ENCODE measurements at regions not wholly inside any gene's neighbourhood (a gene's known extent, or its start where the extent isn't known, plus 50 kb on each side); places are given as distances from the start of the nearest gene placed in this dataset.
"Not testable (repeated sequence)": the region's sequence is repeated elsewhere in the genome, so short reads cannot be mapped to it uniquely, and the experiment has no call there.

DNA sequence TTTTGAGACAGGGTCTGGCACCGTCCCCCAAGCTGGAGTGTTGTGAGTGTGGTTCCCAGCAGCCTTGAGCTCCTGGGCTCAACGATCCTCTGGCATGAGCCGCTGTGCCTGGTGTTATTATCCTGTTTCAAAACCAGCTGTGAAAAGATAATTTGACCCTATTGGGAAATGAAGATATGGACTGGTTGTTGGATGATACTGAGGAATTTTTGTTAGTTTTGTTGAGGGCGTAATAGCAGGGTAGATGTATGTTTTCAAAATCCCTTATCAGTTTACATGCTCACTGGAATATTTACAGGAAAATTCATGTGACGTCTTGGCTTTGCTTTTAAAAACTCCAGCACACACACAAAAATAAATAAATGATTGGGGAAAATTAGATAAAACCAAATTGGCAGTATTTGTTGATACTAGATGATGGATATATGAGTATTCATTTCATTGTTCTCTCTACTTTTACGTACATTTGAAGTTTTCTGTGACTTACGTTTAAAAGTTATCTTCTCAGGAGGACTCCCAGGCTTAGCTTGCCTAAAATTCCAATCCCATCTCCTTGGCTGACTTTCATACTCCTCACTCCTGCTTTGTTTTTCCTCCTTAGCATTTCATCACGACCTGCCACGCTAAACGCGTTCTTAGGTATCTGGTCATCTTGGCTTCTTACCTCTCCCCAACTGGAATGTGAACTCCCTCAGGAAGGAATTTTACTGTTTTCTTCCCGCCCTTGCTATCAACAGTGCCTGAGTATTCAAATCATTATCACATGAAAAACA lies 56.8 kb upstream of the TFRC start:
- Histone ChIP-seq H3K4me3 (ENCODE audit: low read length) (no peak overlapping the region), H3K36me3 (ENCODE audit: control insufficient read depth, insufficient read depth, low read length) (no peaks in the 10 kb centered on the region), H3K27ac (ENCODE audit: low read depth, low read length) (no peak overlapping the region), H3K4me1 (ENCODE audit: control insufficient read depth, insufficient read depth, low read length) (no peaks in the 10 kb centered on the region), H3K9me3 (ENCODE audit: control insufficient read depth, low read length) (no peaks in the 10 kb centered on the region), H3K27me3 (ENCODE audit: control insufficient read depth, insufficient read depth, low read length, poor library complexity, severe bottlenecking) (no peaks in the 10 kb centered on the region), H3K9ac (ENCODE audit: extremely low read depth, low read length, poor library complexity, severe bottlenecking) (no peak overlapping the region)
- H3K27me3 Mint-ChIP-seq (ENCODE audit: insufficient read depth) = peaks cover 9% of the 10 kb centered on the region
- no peak for DNase-seq
- H3K36me3 Mint-ChIP-seq (ENCODE audit: low read depth) = no peaks in the 10 kb centered on the region
- no peak overlapping the region for H3K4me3 Mint-ChIP-seq
- TF ChIP-seq, protein P1, sequence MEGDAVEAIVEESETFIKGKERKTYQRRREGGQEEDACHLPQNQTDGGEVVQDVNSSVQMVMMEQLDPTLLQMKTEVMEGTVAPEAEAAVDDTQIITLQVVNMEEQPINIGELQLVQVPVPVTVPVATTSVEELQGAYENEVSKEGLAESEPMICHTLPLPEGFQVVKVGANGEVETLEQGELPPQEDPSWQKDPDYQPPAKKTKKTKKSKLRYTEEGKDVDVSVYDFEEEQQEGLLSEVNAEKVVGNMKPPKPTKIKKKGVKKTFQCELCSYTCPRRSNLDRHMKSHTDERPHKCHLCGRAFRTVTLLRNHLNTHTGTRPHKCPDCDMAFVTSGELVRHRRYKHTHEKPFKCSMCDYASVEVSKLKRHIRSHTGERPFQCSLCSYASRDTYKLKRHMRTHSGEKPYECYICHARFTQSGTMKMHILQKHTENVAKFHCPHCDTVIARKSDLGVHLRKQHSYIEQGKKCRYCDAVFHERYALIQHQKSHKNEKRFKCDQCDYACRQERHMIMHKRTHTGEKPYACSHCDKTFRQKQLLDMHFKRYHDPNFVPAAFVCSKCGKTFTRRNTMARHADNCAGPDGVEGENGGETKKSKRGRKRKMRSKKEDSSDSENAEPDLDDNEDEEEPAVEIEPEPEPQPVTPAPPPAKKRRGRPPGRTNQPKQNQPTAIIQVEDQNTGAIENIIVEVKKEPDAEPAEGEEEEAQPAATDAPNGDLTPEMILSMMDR (conservative IDR thresholded peaks at IDR 0.05) = no peak
- no peaks in the 10 kb centered on the region for H3K9me3 Mint-ChIP-seq
- 82 to 83% methylated on average over 11 of the region's 12 CpGs for WGBS, 2 experiments (ENCODE audit: insufficient coverage in 1 of 2, insufficient read length in 1 of 2)
- peaks cover 6% of the 10 kb centered on the region for H3K4me1 Mint-ChIP-seq
- no peak overlapping the region for H3K27ac Mint-ChIP-seq

DNA sequence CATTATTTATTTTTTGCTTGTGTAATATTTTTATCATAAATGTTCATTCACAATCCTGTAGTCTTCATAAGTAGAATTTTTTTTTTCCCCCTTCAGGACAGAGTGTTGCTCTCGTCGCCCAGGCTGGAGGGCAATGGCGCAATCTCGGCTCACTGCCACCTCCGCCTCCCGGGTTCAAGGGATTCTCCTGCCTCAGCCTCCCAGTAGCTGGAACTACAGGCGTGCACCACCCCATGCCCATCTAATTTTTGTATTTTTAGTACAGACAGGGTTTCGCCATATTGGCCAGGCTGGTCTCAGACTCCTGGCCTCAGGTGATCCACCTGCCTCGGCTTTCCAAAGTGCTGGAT lies 54.7 kb upstream of the TFRC start:
- WGBS, 2 experiments (ENCODE audit: insufficient coverage in 1 of 2, insufficient read length in 1 of 2) = 93% methylated on average over 8 to 9 of the region's 9 CpGs
- peaks cover 13% of the 10 kb centered on the region for H3K27me3 Mint-ChIP-seq (ENCODE audit: insufficient read depth)
- H3K36me3 Mint-ChIP-seq (ENCODE audit: low read depth) = not testable (repeated sequence)

DNA sequence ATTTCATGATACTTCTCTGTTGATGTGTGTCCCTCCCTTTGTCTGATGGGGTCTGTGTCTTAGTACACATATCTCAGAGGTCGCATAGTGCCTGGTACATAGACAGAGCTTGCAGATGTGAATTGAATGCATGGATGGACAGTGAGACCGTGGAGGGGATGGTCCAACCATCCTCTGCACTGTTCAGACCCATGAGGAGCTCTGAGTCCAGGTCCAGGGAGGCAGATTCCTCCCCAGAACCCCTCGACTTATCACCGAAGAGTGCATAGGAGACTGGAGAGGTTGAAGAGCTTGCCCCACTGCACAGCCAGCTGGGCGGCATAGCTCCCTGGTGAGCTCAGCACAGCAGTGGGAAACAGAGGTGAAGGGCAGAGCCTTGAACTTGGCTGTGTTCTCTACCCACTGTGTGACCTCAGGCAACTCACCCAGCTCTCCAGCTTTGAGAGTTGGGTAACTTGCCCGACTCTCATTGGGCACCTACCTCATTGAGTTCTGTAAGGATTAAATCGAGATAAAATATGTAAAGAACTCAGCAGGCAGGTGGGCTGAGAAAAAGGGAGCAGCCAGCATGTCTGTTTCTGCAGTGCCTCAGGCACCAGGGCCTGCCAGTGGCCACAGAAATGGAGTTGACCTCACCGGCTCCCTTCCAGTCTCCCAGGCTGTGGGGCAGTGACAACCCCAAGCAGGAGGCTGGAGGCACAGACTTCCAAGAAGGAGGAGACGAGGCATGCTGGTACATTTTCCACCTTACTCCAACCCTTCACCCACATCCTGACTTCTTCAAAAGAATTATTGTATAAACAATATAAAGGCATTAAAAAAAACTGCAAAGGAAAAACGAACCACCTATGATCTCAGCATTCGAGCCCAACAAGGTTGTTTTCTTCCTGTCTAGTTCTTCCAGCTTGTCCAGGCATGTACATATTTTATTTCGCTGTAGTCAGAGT lies 54.1 kb upstream of the TFRC start:
- 82 to 96% methylated on average over 4 to 11 of the region's 12 CpGs for WGBS, 2 experiments (ENCODE audit: insufficient coverage in 1 of 2, insufficient read length in 1 of 2)

More for the DNA sequence above, 54.7 kb upstream of the TFRC start:
- not testable (repeated sequence) for H3K4me1 ChIP-seq (ENCODE audit: control insufficient read depth, insufficient read depth, low read length); H3K9ac ChIP-seq (ENCODE audit: extremely low read depth, low read length, poor library complexity, severe bottlenecking); H3K36me3 ChIP-seq (ENCODE audit: control insufficient read depth, insufficient read depth, low read length); H3K4me1 Mint-ChIP-seq; H3K27me3 ChIP-seq (ENCODE audit: control insufficient read depth, insufficient read depth, low read length, poor library complexity, severe bottlenecking); DNase-seq; H3K4me3 ChIP-seq (ENCODE audit: low read length); H3K9me3 ChIP-seq (ENCODE audit: control insufficient read depth, low read length); H3K9me3 Mint-ChIP-seq; H3K4me3 Mint-ChIP-seq; H3K27ac ChIP-seq (ENCODE audit: low read depth, low read length); H3K27ac Mint-ChIP-seq

More for the DNA sequence above, 54.1 kb upstream of the TFRC start:
- Histone ChIP-seq H3K27me3 (ENCODE audit: control insufficient read depth, insufficient read depth, low read length, poor library complexity, severe bottlenecking) (no peaks in the 10 kb centered on the region), H3K27ac (ENCODE audit: low read depth, low read length) (no peak overlapping the region), H3K9ac (ENCODE audit: extremely low read depth, low read length, poor library complexity, severe bottlenecking) (no peak overlapping the region), H3K36me3 (ENCODE audit: control insufficient read depth, insufficient read depth, low read length) (no peaks in the 10 kb centered on the region), H3K4me3 (ENCODE audit: low read length) (no peak overlapping the region), H3K4me1 (ENCODE audit: control insufficient read depth, insufficient read depth, low read length) (no peaks in the 10 kb centered on the region), H3K9me3 (ENCODE audit: control insufficient read depth, low read length) (no peaks in the 10 kb centered on the region)
- peaks cover 3% of the 10 kb centered on the region for H3K4me1 Mint-ChIP-seq
- no peak for DNase-seq
- no peaks in the 10 kb centered on the region for H3K36me3 Mint-ChIP-seq (ENCODE audit: low read depth)
- TF ChIP-seq, protein P1 (conservative IDR thresholded peaks at IDR 0.05) = no peak
- no peaks in the 10 kb centered on the region for H3K9me3 Mint-ChIP-seq
- H3K4me3 Mint-ChIP-seq = no peak overlapping the region
- no peak overlapping the region for H3K27ac Mint-ChIP-seq
- H3K27me3 Mint-ChIP-seq (ENCODE audit: insufficient read depth) = peaks cover 14% of the 10 kb centered on the region
